ENCODE measurements at regions not wholly inside any gene's neighbourhood (a gene's known extent, or its start where the extent isn't known, plus 50 kb on each side); places are given as distances from the start of the nearest gene placed in this dataset.
"Not testable (repeated sequence)": the region's sequence is repeated elsewhere in the genome, so short reads cannot be mapped to it uniquely, and the experiment has no call there.

DNA sequence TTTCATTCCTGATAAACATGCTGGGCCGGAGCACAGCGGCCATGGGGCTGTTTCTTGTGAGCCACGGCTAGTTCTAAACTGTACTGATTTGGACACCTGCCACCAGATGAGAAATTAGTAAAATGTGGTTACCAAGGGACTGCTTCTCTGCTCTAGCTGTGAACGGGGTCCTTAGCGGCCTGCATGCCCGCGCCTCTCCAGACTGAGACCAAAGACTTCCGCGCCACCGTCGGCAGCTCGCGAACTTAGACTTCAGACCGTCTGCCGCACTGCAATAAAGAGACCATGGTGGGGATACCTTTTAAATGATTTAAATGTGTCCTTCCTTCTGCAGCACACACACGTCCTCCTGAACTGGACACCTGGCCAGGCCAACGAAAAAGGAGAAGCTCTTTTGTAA, 116.4 kb downstream of the BMS1 start:
- BruUV-seq (replicated peaks), result no TSS peak
- Histone ChIP-seq H2AK9ac (replicated peaks; ENCODE audit: low read depth, low read length, poor library complexity) (no peak overlapping the region), H3K23ac (ENCODE audit: low read depth, low read length) (no peak overlapping the region), H3K79me1 (ENCODE audit: low read depth in 1 of 2, low read length in 2 of 2) (no peaks in the 10 kb centered on the region), H2BK20ac (ENCODE audit: low read depth, low read length) (no peak overlapping the region), H3K56ac (ENCODE audit: extremely low read depth, insufficient read depth, low read length) (no peak overlapping the region), H3K14ac (replicated peaks; ENCODE audit: low read depth, low read length) (no peak overlapping the region), H3K18ac (ENCODE audit: low read depth, low read length) (no peak overlapping the region), H3K4me2 (ENCODE audit: low read depth, low read length) (no peak overlapping the region), H3K9ac (ENCODE audit: low read depth, low read length) (no peak overlapping the region), H3K4me1 (ENCODE audit: control insufficient read depth, insufficient read depth, low read length) (no peaks in the 10 kb centered on the region), H3K9me1 (ENCODE audit: insufficient read depth, low read length) (no peaks in the 10 kb centered on the region), H3K9me3 (ENCODE audit: control insufficient read depth, insufficient read depth, low read length) (peaks cover 2% of the 10 kb centered on the region; the same call in 1 of the 2 replicates), H2BK120ac (ENCODE audit: low read depth, low read length) (no peak overlapping the region), H2AFZ (replicated peaks; ENCODE audit: low read length, poor library complexity) (no peak overlapping the region), H2BK15ac (ENCODE audit: low read depth, low read length) (no peak overlapping the region), H3K4me3 (ENCODE audit: insufficient read depth, low read depth, low read length) (no peak overlapping the region), H2AK5ac (ENCODE audit: low read depth, low read length) (no peak overlapping the region), H3K4ac (ENCODE audit: low read depth, low read length) (no peak overlapping the region), H4K5ac (ENCODE audit: low read depth, low read length) (no peak overlapping the region), H4K8ac (ENCODE audit: low read depth in 2 of 2, low read length in 2 of 2) (no peak overlapping the region), H3K27ac (ENCODE audit: insufficient read depth, low read length) (no peak overlapping the region), H4K20me1 (ENCODE audit: insufficient read depth, low read length) (no peaks in the 10 kb centered on the region), H3K27me3 (ENCODE audit: control insufficient read depth, insufficient read depth, low read length) (peaks cover 16% of the 10 kb centered on the region; the same call in 1 of the 2 replicates), H3K36me3 (ENCODE audit: control insufficient read depth, insufficient read depth, low read length) (no peaks in the 10 kb centered on the region), H2BK5ac (ENCODE audit: low read depth, low read length, poor library complexity, severe bottlenecking) (no peak overlapping the region), H4K91ac (ENCODE audit: insufficient read depth, low read depth, low read length) (no peak overlapping the region)
- POLR2A ChIA-PET (ENCODE audit: unreplicated experiment), result no interaction called here
- WGBS, 2 experiments (ENCODE audit: extremely low coverage in 2 of 2, insufficient read length in 1 of 2), result 70% methylated on average over 2 of the region's 17 CpGs; no CpG with 5 or more reads in 1 of the 2 experiments
- CTCF ChIA-PET, result no interaction called here
- ATAC-seq (ENCODE audit: low read depth) (no peak), DNase-seq (no peak)
- in situ Hi-C loops (cut with MboI; ENCODE audit: low sequenced_read_pairs) (loop anchor here (25.0 kb wide), 1 partner anchor 163 kb away; no protein-coding TSS in a partner anchor), intact Hi-C loops (cut with micrococcal nuclease) (no loop called here), dilution Hi-C loops (cut with HindIII; ENCODE audit: low sequenced_read_pairs, unreplicated experiment) (no loop called here)
- TF ChIP-seq, protein P1, sequence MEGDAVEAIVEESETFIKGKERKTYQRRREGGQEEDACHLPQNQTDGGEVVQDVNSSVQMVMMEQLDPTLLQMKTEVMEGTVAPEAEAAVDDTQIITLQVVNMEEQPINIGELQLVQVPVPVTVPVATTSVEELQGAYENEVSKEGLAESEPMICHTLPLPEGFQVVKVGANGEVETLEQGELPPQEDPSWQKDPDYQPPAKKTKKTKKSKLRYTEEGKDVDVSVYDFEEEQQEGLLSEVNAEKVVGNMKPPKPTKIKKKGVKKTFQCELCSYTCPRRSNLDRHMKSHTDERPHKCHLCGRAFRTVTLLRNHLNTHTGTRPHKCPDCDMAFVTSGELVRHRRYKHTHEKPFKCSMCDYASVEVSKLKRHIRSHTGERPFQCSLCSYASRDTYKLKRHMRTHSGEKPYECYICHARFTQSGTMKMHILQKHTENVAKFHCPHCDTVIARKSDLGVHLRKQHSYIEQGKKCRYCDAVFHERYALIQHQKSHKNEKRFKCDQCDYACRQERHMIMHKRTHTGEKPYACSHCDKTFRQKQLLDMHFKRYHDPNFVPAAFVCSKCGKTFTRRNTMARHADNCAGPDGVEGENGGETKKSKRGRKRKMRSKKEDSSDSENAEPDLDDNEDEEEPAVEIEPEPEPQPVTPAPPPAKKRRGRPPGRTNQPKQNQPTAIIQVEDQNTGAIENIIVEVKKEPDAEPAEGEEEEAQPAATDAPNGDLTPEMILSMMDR (conservative IDR thresholded peaks at IDR 0.05; ENCODE audit: low read depth, low read length), result no peak

DNA sequence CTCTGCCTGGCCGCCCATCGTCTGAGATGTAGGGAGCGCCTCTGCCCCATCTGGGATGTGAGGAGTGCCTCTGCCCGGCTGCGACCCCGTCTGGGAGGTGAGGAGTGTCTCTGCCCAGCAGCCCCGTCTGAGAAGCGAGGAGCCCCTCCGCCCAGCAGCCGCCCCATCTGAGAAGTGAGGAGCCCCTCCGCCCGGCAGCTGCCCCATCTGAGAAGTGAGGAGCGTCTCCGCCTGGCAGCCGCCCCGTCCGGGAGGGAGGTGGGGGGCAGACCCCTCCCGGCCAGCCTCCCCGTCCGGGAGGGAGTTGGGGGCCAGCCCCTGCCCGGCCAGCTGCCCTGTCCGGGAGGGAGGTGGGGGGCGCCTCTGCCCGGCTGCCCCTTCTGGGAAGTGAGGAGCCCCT, 117.8 kb downstream of the BMS1 start:
- H4K20me1 ChIP-seq (ENCODE audit: insufficient read depth, low read length); H4K5ac ChIP-seq (ENCODE audit: low read depth, low read length); H3K79me1 ChIP-seq (ENCODE audit: low read depth in 1 of 2, low read length in 2 of 2); BruUV-seq (replicated peaks); H3K9me1 ChIP-seq (ENCODE audit: insufficient read depth, low read length); DNase-seq; H2BK15ac ChIP-seq (ENCODE audit: low read depth, low read length); CTCF ChIA-PET; H3K9ac ChIP-seq (ENCODE audit: low read depth, low read length); H2BK20ac ChIP-seq (ENCODE audit: low read depth, low read length); H3K27ac ChIP-seq (ENCODE audit: insufficient read depth, low read length); H2AK9ac ChIP-seq (replicated peaks; ENCODE audit: low read depth, low read length, poor library complexity); intact Hi-C loops (cut with micrococcal nuclease); H3K23ac ChIP-seq (ENCODE audit: low read depth, low read length); H3K56ac ChIP-seq (ENCODE audit: extremely low read depth, insufficient read depth, low read length); H3K4me1 ChIP-seq (ENCODE audit: control insufficient read depth, insufficient read depth, low read length); H3K36me3 ChIP-seq (ENCODE audit: control insufficient read depth, insufficient read depth, low read length); H3K4me3 ChIP-seq (ENCODE audit: insufficient read depth, low read depth, low read length); H4K8ac ChIP-seq (ENCODE audit: low read depth in 2 of 2, low read length in 2 of 2); dilution Hi-C loops (cut with HindIII; ENCODE audit: low sequenced_read_pairs, unreplicated experiment); H3K18ac ChIP-seq (ENCODE audit: low read depth, low read length); ATAC-seq (ENCODE audit: low read depth); H3K4ac ChIP-seq (ENCODE audit: low read depth, low read length); H4K91ac ChIP-seq (ENCODE audit: insufficient read depth, low read depth, low read length); H2AFZ ChIP-seq (replicated peaks; ENCODE audit: low read length, poor library complexity); H2BK5ac ChIP-seq (ENCODE audit: low read depth, low read length, poor library complexity, severe bottlenecking); H2BK120ac ChIP-seq (ENCODE audit: low read depth, low read length); H3K4me2 ChIP-seq (ENCODE audit: low read depth, low read length); H3K14ac ChIP-seq (replicated peaks; ENCODE audit: low read depth, low read length); H3K9me3 ChIP-seq (ENCODE audit: control insufficient read depth, insufficient read depth, low read length); in situ Hi-C loops (cut with MboI; ENCODE audit: low sequenced_read_pairs); POLR2A ChIA-PET (ENCODE audit: unreplicated experiment); H2AK5ac ChIP-seq (ENCODE audit: low read depth, low read length): not testable (repeated sequence)
- H3K27me3 ChIP-seq (ENCODE audit: control insufficient read depth, insufficient read depth, low read length), result peaks cover 16% of the 10 kb centered on the region; the same call in 1 of the 2 replicates
- no CpG with 5 or more reads among the region's 24 CpGs for WGBS, 2 experiments (ENCODE audit: extremely low coverage in 2 of 2, insufficient read length in 1 of 2)

All from IMR-90 (cell line).